Activated CD8-positive, alpha-beta memory T cell treated with anti-CD3 and anti-CD28 coated beads for 48 hours (primary cell): ENCODE measurements at regions not wholly inside any gene's neighbourhood (a gene's known extent, or its start where the extent isn't known, plus 50 kb on each side); places are given as distances from the start of the nearest gene placed in this dataset.

Experiments used
- DNase-seq, 3 experiments: peaks; one replicate each; pipeline ENCODE4 v3.0.0-alpha.2; 2020; ENCODE audit warnings: low read depth in 2 of 3, low spot score in 2 of 3

GRCh38 chr1:208581209-208581608, 337.0 kb upstream of the PLXNA2 start:
- no peak for DNase-seq

- DNase-seq, result no peak
Observed at GRCh38 chr1:208581667-208582066, 337.5 kb upstream of the PLXNA2 start.

- no peak for DNase-seq
Observed at GRCh38 chr1:208584167-208584755, 340.1 kb upstream of the PLXNA2 start.

GRCh38 chr1:208587110-208587509, 342.9 kb upstream of the PLXNA2 start:
- no peak for DNase-seq

- DNase-seq, result no peak
Observed at GRCh38 chr1:208593306-208594006, 349.3 kb upstream of the PLXNA2 start.

- no peak for DNase-seq
Observed at GRCh38 chr1:208595236-208595635, 351.1 kb upstream of the PLXNA2 start.

- no peak for DNase-seq
Observed at GRCh38 chr1:208595745-208596144, 351.6 kb upstream of the PLXNA2 start.

- DNase-seq, result no peak
Observed at GRCh38 chr1:208597571-208597970, 353.4 kb upstream of the PLXNA2 start.

GRCh38 chr1:208598021-208598420, 353.8 kb upstream of the PLXNA2 start:
- DNase-seq, result no peak

- DNase-seq, result no peak
Observed at GRCh38 chr1:208599063-208599462, 354.9 kb upstream of the PLXNA2 start.

GRCh38 chr1:208600456-208601190, 356.4 kb upstream of the PLXNA2 start:
- DNase-seq, result no peak

GRCh38 chr1:208601561-208601960, 357.4 kb upstream of the PLXNA2 start:
- no peak for DNase-seq

GRCh38 chr1:208603721-208604120, 359.5 kb upstream of the PLXNA2 start:
- no peak for DNase-seq

- no peak for DNase-seq
Observed at GRCh38 chr1:208604295-208604694, 360.1 kb upstream of the PLXNA2 start.

GRCh38 chr1:208606959-208607358, 362.8 kb upstream of the PLXNA2 start:
- DNase-seq, result no peak

- DNase-seq, result no peak
Observed at GRCh38 chr1:208607616-208608015, 363.4 kb upstream of the PLXNA2 start.

GRCh38 chr1:208614610-208615009, 370.4 kb upstream of the PLXNA2 start:
- no peak for DNase-seq

GRCh38 chr1:208615371-208615770, 371.2 kb upstream of the PLXNA2 start:
- no peak for DNase-seq

- no peak for DNase-seq
Observed at GRCh38 chr1:208616776-208617175, 372.6 kb upstream of the PLXNA2 start.

- DNase-seq, result no peak
Observed at GRCh38 chr1:208628022-208628914, 384.1 kb upstream of the PLXNA2 start.

- DNase-seq, result no peak
Observed at GRCh38 chr1:208631092-208631491, 386.9 kb upstream of the PLXNA2 start.
